Neural progenitor cell (in vitro differentiated cells): ENCODE measurements at regions not wholly inside any gene's neighbourhood (a gene's known extent, or its start where the extent isn't known, plus 50 kb on each side); places are given as distances from the start of the nearest gene placed in this dataset.

Source experiments
- CTCF ChIP-seq: fragments of 200-600 bp; sonication (generic); IDR thresholded peaks from 2 replicates; pipeline ENCODE4 v1.5.1; 2017; ENCODE audit warnings: antibody characterized with exemption, mild to moderate bottlenecking
- EZH2 ChIP-seq: fragments of 200-600 bp; sonication (generic); IDR thresholded peaks from 2 replicates; pipeline ENCODE4 v1.6.1; 2017; ENCODE audit warnings: antibody characterized with exemption, mild to moderate bottlenecking, moderate library complexity

GRCh38 chr4:38512840-38513239 is 151.2 kb upstream of the KLF3 start:
- TF ChIP-seq CTCF (no peak), EZH2 (no peak)
